ENCODE measurements at regions not wholly inside any gene's neighbourhood (a gene's known extent, or its start where the extent isn't known, plus 50 kb on each side); places are given as distances from the start of the nearest gene placed in this dataset.

DNA sequence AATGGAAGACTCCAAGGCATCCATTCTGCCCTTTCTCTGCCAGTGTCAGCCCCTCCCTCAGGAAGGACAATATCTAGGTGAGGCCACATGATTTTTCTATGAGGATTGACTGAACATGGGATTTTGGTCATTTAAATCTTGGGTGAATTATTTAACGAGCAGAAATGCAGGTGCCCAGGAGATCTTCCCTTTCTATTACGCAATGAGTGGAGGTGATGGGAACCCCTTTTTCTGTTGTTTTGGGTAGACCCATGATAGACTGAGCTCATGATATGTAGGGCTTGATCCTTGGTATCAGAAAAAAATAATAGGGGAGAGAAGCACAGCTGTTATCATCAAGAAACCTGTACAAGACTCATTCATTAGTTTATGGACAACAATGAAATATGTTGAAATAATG lies 112.6 kb upstream of the SPTLC3 start:
- TF ChIP-seq, protein P1, sequence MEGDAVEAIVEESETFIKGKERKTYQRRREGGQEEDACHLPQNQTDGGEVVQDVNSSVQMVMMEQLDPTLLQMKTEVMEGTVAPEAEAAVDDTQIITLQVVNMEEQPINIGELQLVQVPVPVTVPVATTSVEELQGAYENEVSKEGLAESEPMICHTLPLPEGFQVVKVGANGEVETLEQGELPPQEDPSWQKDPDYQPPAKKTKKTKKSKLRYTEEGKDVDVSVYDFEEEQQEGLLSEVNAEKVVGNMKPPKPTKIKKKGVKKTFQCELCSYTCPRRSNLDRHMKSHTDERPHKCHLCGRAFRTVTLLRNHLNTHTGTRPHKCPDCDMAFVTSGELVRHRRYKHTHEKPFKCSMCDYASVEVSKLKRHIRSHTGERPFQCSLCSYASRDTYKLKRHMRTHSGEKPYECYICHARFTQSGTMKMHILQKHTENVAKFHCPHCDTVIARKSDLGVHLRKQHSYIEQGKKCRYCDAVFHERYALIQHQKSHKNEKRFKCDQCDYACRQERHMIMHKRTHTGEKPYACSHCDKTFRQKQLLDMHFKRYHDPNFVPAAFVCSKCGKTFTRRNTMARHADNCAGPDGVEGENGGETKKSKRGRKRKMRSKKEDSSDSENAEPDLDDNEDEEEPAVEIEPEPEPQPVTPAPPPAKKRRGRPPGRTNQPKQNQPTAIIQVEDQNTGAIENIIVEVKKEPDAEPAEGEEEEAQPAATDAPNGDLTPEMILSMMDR (IDR thresholded peaks at IDR 0.05): no peak
- no peak for TF ChIP-seq POLR2A (IDR thresholded peaks at IDR 0.05)
- DNase-seq: no peak
- Histone ChIP-seq H3K9me3 (no peaks in the 10 kb centered on the region), H3K4me1 (no peaks in the 10 kb centered on the region), H3K4me3 (replicated peaks in 1 of 3) (no peak overlapping the region), H3K36me3 (no peaks in the 10 kb centered on the region), H3K27ac (no peak overlapping the region), H3K27me3 (no peaks in the 10 kb centered on the region)
- 97 to 100% methylated on average over 2 of the region's 2 CpGs for WGBS, 2 donors
- intact Hi-C loops (cut with DNase I): no loop called here

DNA sequence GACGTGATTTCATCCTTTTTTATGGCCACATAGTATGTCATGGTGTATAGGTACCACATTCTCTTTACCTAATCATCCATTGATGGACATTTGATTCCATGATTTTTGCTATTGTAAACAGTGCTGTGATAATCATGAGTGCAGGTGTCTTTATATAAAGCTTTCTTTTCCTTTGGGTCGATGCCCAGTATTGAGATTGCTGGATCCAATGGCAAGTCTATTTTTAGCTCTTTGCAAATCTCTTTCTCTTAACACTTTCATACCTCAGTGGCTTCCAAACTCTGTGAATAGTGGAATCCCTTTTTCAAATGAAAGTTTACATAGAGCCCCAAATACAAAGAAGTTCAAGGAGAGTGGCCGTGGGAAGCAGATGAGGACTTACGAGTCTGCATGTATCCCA lies 105.8 kb upstream of the SPTLC3 start:
- no peak for TF ChIP-seq POLR2A (IDR thresholded peaks at IDR 0.05)
- TF ChIP-seq, protein P1 (IDR thresholded peaks at IDR 0.05): no peak
- peak in 1 of 2 donors; percentile 27 for DNase-seq

DNA sequence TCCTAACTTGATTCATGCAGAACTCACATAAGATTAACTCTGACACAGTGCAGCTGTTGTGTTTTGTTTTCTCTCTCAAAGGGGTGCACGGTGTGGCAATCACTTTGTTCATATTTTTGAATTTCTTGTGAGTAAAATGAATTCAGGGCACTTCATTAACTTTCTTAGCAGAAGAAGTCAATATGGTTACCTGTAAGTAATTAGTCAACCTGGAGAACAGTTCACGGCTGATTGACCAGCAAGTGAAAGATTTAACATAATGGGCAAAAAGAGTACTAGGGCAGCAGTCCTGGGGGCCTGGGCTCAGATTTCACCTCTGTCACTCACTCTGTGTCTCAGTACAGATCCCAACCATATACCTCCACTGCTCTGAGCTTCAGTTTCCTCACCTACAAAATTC lies 102.4 kb upstream of the SPTLC3 start:
- no peaks in the 10 kb centered on the region for H3K36me3 ChIP-seq
- intact Hi-C loops (cut with DNase I): no loop called here

More for the DNA sequence above, 105.8 kb upstream of the SPTLC3 start:
- H3K27ac ChIP-seq: no peak overlapping the region
- peaks cover 0 to 4% of the 10 kb centered on the region in 2 donors for H3K4me1 ChIP-seq
- no peaks in the 10 kb centered on the region for H3K27me3 ChIP-seq
- no peak overlapping the region for H3K4me3 ChIP-seq (replicated peaks in 1 of 3)
- WGBS, 2 donors: 33 to 35% methylated on average over 4 of the region's 4 CpGs
- H3K9me3 ChIP-seq: no peaks in the 10 kb centered on the region
- H3K36me3 ChIP-seq: no peaks in the 10 kb centered on the region
- intact Hi-C loops (cut with DNase I): no loop called here

DNA sequence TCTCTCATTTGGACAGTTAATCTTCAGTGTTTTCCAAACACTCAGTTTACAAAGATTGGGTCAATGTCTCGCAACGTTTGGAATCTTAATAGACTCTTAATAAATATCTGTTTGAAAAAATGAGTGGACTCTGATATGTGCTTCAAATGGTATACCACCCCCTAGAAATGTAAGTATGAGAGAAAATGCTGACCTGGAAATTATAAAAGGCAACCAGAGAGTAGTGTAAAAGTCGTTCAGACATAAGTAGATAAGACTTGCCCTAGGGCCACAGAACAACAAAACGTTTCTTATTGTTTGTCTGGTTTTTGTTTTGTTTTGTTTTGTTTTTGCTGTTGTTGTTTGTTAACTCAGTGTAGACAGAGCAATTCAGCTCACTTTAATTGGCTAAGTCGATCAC lies 97.4 kb upstream of the SPTLC3 start:
- WGBS, 2 donors: 70 to 77% methylated on average over 5 of the region's 5 CpGs
- Histone ChIP-seq H3K4me3 (replicated peaks in 1 of 3) (no peak overlapping the region), H3K9me3 (no peaks in the 10 kb centered on the region), H3K4me1 (peaks cover 2 to 6% of the 10 kb centered on the region in 2 donors), H3K27ac (no peak overlapping the region), H3K36me3 (no peaks in the 10 kb centered on the region), H3K27me3 (no peaks in the 10 kb centered on the region)
- intact Hi-C loops (cut with DNase I): no loop called here
- DNase-seq: no peak
- TF ChIP-seq, protein P1 (IDR thresholded peaks at IDR 0.05): no peak
- no peak for TF ChIP-seq POLR2A (IDR thresholded peaks at IDR 0.05)

More for the DNA sequence above, 102.4 kb upstream of the SPTLC3 start:
- Histone ChIP-seq H3K27ac (no peak overlapping the region), H3K27me3 (no peaks in the 10 kb centered on the region), H3K4me1 (peaks cover 0 to 9% of the 10 kb centered on the region in 2 donors), H3K9me3 (no peaks in the 10 kb centered on the region), H3K4me3 (replicated peaks in 1 of 3) (no peak overlapping the region)
- DNase-seq: no peak
- TF ChIP-seq POLR2A (IDR thresholded peaks at IDR 0.05): no peak
- TF ChIP-seq, protein P1 (IDR thresholded peaks at IDR 0.05): no peak
- WGBS, 2 donors: 48 to 55% methylated on average over 2 of the region's 2 CpGs

DNA sequence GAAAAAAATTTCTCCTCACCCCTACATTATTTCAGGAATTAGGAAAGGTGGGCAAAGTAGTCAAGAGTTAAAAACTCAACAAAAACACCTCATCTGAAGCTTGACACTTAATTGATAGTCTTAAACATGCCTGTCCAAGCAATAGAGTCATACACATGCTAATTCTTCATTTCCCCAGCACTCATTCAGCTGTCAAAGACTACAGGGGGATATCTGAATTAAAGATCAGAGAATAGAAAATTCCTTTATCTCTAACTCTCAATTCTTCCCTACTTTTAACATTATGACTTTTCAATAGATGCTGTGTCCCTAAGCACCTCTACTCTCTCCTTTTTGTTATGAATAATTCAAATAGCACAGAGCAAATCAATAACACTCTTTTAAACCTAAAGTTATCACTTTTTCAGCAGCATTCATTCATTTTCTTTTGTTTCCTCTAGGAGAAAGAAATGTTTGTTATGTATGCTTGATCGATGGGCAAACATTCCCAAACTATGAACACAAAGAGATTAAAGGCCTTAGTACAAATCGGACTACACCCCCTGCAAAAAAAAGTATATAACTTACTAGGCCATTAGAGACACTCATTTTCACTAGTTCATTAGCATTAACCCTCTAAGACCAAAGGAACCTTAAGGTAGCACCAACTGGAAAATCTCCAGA lies 94.9 kb upstream of the SPTLC3 start:
- WGBS, 2 donors: 90% methylated on average over 2 of the region's 2 CpGs
- no peak overlapping the region for H3K27ac ChIP-seq
- intact Hi-C loops (cut with DNase I): no loop called here
- H3K4me3 ChIP-seq (replicated peaks in 1 of 3): no peak overlapping the region
- H3K36me3 ChIP-seq: no peaks in the 10 kb centered on the region
- peaks cover 23 to 26% of the 10 kb centered on the region in 2 donors for H3K4me1 ChIP-seq
- H3K9me3 ChIP-seq: no peaks in the 10 kb centered on the region
- DNase-seq: no peak
- no peaks in the 10 kb centered on the region for H3K27me3 ChIP-seq
- no peak for TF ChIP-seq POLR2A (IDR thresholded peaks at IDR 0.05)
- TF ChIP-seq, protein P1 (IDR thresholded peaks at IDR 0.05): no peak
